DMS53 treated with DMSO at 0.1 percent for 48 hours (cell line): ENCODE measurements at regions not wholly inside any gene's neighbourhood (a gene's known extent, or its start where the extent isn't known, plus 50 kb on each side); places are given as distances from the start of the nearest gene placed in this dataset.
"Not testable (repeated sequence)": the region's sequence is repeated elsewhere in the genome, so short reads cannot be mapped to it uniquely, and the experiment has no call there.

Source experiments
- DNase-seq: peaks from one replicate; lab custom pipeline; 2025; ENCODE audit not compliant: unreplicated experiment; lab: John Stamatoyannopoulos, UW

GRCh38 chr7:19958309-19958896 lies 185.0 kb upstream of the TMEM196 start:
- peak; percentile 42 for DNase-seq

GRCh38 chr7:19957664-19958063 lies 184.2 kb upstream of the TMEM196 start:
- no peak for DNase-seq

- not testable (repeated sequence) for DNase-seq
These were observed 180.7 kb upstream of the TMEM196 start for GRCh38 chr7:19954166-19954565.

- not testable (repeated sequence) for DNase-seq
These were observed 180.0 kb upstream of the TMEM196 start for GRCh38 chr7:19953411-19953810.

GRCh38 chr7:19948160-19948559 lies 174.7 kb upstream of the TMEM196 start:
- no peak for DNase-seq

GRCh38 chr7:19944363-19945120 lies 171.1 kb upstream of the TMEM196 start:
- no peak for DNase-seq

GRCh38 chr7:19939746-19940145 lies 166.3 kb upstream of the TMEM196 start:
- no peak for DNase-seq

- DNase-seq, result peak; percentile 82
These were observed 159.3 kb upstream of the TMEM196 start for GRCh38 chr7:19932549-19933249.

- DNase-seq, result no peak
These were observed 157.4 kb upstream of the TMEM196 start for GRCh38 chr7:19930851-19931250.

- no peak for DNase-seq
These were observed 156.6 kb upstream of the TMEM196 start for GRCh38 chr7:19930051-19930450.

GRCh38 chr7:19928247-19928646 lies 154.8 kb upstream of the TMEM196 start:
- peak; percentile 53 for DNase-seq

GRCh38 chr7:19920705-19921104 lies 147.3 kb upstream of the TMEM196 start:
- DNase-seq, result no peak

- DNase-seq, result no peak
These were observed 146.7 kb upstream of the TMEM196 start for GRCh38 chr7:19920166-19920565.

GRCh38 chr7:19919261-19920095 lies 146.1 kb upstream of the TMEM196 start:
- no peak for DNase-seq

GRCh38 chr7:19916046-19916445 lies 142.6 kb upstream of the TMEM196 start:
- no peak for DNase-seq

GRCh38 chr7:19915596-19915995 lies 142.2 kb upstream of the TMEM196 start:
- DNase-seq, result no peak

- no peak for DNase-seq
These were observed 141.4 kb upstream of the TMEM196 start for GRCh38 chr7:19914866-19915265.

- peak; percentile 27 for DNase-seq
These were observed 126.7 kb upstream of the TMEM196 start for GRCh38 chr7:19900118-19900517.

GRCh38 chr7:19899529-19899928 lies 126.1 kb upstream of the TMEM196 start:
- DNase-seq, result peak; percentile 38

GRCh38 chr7:19882893-19883292 lies 109.5 kb upstream of the TMEM196 start:
- DNase-seq, result not testable (repeated sequence)

- no peak for DNase-seq
These were observed 98.7 kb upstream of the TMEM196 start for GRCh38 chr7:19872094-19872493.
